Thyroid gland (tissue), 4 donors: ENCODE measurements at regions not wholly inside any gene's neighbourhood (a gene's known extent, or its start where the extent isn't known, plus 50 kb on each side); places are given as distances from the start of the nearest gene placed in this dataset.

Experiments
- POLR2A ChIP-seq, 2 donors: fragments of 450-650 bp; IDR thresholded peaks; one replicate each; pipeline ENCODE4 v1.6.1; 2017; ENCODE audit warnings: antibody characterized with exemption in 2 of 2, mild to moderate bottlenecking in 2 of 2, moderate library complexity in 1 of 2
- TF ChIP-seq, protein P1 (sequence below), 6 experiments: fragments of 200-600 bp in 3 of 6; fragments of 450-650 bp in 3 of 6; sonication (generic) in 3 of 6; IDR thresholded peaks; one replicate each; pipeline ENCODE4 v1.5.1; 2016 to 2019; ENCODE audit warnings: antibody characterized with exemption in 6 of 6, mild to moderate bottlenecking in 2 of 6, inconsistent platforms in 1 of 6, moderate library complexity in 1 of 6

GRCh38 chrX:42128587-42128986, 205.2 kb upstream of the CASK start:
- TF ChIP-seq, protein P1, sequence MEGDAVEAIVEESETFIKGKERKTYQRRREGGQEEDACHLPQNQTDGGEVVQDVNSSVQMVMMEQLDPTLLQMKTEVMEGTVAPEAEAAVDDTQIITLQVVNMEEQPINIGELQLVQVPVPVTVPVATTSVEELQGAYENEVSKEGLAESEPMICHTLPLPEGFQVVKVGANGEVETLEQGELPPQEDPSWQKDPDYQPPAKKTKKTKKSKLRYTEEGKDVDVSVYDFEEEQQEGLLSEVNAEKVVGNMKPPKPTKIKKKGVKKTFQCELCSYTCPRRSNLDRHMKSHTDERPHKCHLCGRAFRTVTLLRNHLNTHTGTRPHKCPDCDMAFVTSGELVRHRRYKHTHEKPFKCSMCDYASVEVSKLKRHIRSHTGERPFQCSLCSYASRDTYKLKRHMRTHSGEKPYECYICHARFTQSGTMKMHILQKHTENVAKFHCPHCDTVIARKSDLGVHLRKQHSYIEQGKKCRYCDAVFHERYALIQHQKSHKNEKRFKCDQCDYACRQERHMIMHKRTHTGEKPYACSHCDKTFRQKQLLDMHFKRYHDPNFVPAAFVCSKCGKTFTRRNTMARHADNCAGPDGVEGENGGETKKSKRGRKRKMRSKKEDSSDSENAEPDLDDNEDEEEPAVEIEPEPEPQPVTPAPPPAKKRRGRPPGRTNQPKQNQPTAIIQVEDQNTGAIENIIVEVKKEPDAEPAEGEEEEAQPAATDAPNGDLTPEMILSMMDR (IDR thresholded peaks at IDR 0.05): no peak
- no peak for TF ChIP-seq POLR2A (IDR thresholded peaks at IDR 0.05)
